T-cell (primary cell): ENCODE measurements at regions not wholly inside any gene's neighbourhood (a gene's known extent, or its start where the extent isn't known, plus 50 kb on each side); places are given as distances from the start of the nearest gene placed in this dataset.

ENCODE experiments used
- ATAC-seq, 4 experiments: fragments of 200-7000 bp in 3 of 4; fragments of 150-1000 bp in 1 of 4; cut with Tn5 transposase; replicated peaks in 1 of 4; 1 replicate in 3 of 4; 2 replicates in 1 of 4; pipeline ENCODE4 v1.10.0; 2021; ENCODE audit warnings: moderate library complexity in 3 of 4, mild to moderate bottlenecking in 2 of 4, moderate number of reproducible peaks in 1 of 4
- CTCF ChIA-PET, 2 donors: fragments of 300-600 bp; sonication (Branson Sonifier 250); formaldehyde crosslinking; loops; one replicate each; lab custom pipeline; 2022; ENCODE audit warnings: antibody characterized with exemption in 2 of 2; lab: Charles Lee
- POLR2A ChIA-PET, 2 donors: fragments of 300-600 bp; sonication (Branson Sonifier 250); formaldehyde crosslinking; loops; one replicate each; lab custom pipeline; 2022; ENCODE audit warnings: antibody characterized with exemption in 2 of 2; lab: Charles Lee
- DNase-seq, 35 experiments: peaks; one replicate each; pipeline versions ENCODE4 v3.0.0 to v3.0.0-alpha.2; 2013 to 2023
- H3K27ac ChIP-seq: one replicate; pipeline ENCODE4 v1.5.1; 2013; ENCODE audit warnings: low read length
- H3K27me3 ChIP-seq, 2 experiments: replicated peaks in 1 of 2; 1 replicate in 1 of 2; 2 replicates in 1 of 2; pipeline versions ENCODE4 v1.6.1 to v1.7.0; 2013; ENCODE audit warnings: low read length in 1 of 2, mixed read lengths in 1 of 2; ENCODE audit not compliant: control insufficient read depth in 2 of 2, insufficient read depth in 2 of 2; ENCODE audit errors: extremely low read depth in 1 of 2
- H3K36me3 ChIP-seq, 2 donors: 1 replicate in 1 of 2; 2 replicates in 1 of 2; pipeline versions ENCODE4 v1.6.1 to v1.7.0; 2013; ENCODE audit warnings: low read length in 1 of 2; ENCODE audit not compliant: control insufficient read depth in 2 of 2, insufficient read depth in 1 of 2; ENCODE audit errors: extremely low read depth in 1 of 2
- H3K4me1 ChIP-seq, 2 experiments: 1 replicate in 1 of 2; 2 replicates in 1 of 2; pipeline versions ENCODE4 v1.6.1 to v1.7.0; 2013; ENCODE audit warnings: low read length in 2 of 2, mixed read lengths in 1 of 2; ENCODE audit not compliant: insufficient read depth in 2 of 2, control insufficient read depth in 1 of 2; ENCODE audit errors: extremely low read depth in 1 of 2
- H3K4me3 ChIP-seq, 2 donors: 1 replicate in 1 of 2; 2 replicates in 1 of 2; pipeline versions ENCODE4 v1.5.1 to v1.7.0; 2013; ENCODE audit warnings: mild to moderate bottlenecking in 2 of 2, low read length in 1 of 2, moderate library complexity in 1 of 2; ENCODE audit not compliant: control insufficient read depth in 1 of 2; ENCODE audit errors: extremely low read depth in 1 of 2
- H3K9me3 ChIP-seq: 2 replicates; pipeline ENCODE4 v1.7.0; 2013
- H3K27ac Mint-ChIP-seq, 2 donors: one replicate each; pipeline ENCODE4 v1.8.0; 2020 to 2021; ENCODE audit warnings: mild to moderate bottlenecking in 2 of 2, mixed read lengths in 2 of 2
- H3K27me3 Mint-ChIP-seq, 2 donors: one replicate each; pipeline ENCODE4 v1.8.0; 2021 to 2022; ENCODE audit warnings: mixed read lengths in 2 of 2
- H3K36me3 Mint-ChIP-seq: one replicate; pipeline ENCODE4 v1.8.0; 2021; ENCODE audit warnings: mixed read lengths
- H3K4me1 Mint-ChIP-seq, 3 donors: one replicate each; pipeline ENCODE4 v1.8.0; 2020 to 2022; ENCODE audit warnings: mixed read lengths in 3 of 3, mild to moderate bottlenecking in 1 of 3
- H3K4me3 Mint-ChIP-seq, 3 donors: one replicate each; pipeline ENCODE4 v1.8.0; 2020 to 2022; ENCODE audit warnings: mild to moderate bottlenecking in 3 of 3, mixed read lengths in 3 of 3, moderate library complexity in 3 of 3
- H3K9me3 Mint-ChIP-seq, 3 donors: one replicate each; pipeline ENCODE4 v1.8.0; 2020 to 2022; ENCODE audit warnings: mixed read lengths in 3 of 3
- WGBS: methylation state at CpG from one replicate; pipeline ENCODE4 v1.1.5; 2013; ENCODE audit warnings: missing lambda C conversion rate; ENCODE audit not compliant: insufficient coverage; 5-methylcytosine and 5-hydroxymethylcytosine counted together

DNA sequence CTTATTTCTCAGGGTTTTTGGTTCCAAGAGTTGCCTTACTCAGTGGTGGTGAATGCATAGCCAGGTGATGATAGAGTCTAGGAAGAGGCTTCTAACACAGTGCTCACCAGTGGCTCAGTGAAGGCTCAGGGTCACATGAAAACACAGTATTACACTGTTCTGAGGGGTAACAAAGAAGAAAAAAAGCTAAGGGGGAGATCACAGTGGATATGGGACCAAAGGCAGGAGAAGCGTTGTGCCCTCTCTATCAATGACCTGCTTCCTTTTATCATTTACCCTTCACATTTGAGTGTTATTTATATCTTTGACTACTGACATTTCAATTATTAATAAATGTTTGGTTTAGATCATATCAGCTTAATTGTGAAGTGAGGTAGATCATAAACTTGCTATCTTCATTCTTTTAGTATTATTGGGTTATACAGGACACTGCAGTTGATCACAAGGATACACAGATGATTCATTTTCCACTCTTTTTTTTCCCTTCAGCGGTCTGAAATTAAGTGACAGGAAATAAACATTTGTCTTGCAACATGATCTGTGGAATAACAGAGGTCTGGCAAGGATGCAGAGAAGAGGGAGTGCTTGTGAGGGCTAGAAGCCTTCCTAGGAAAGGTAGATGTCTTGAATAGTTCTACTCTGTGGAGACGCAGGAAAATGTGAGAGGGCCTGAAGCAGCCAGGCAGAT lies 171.7 kb downstream of the C3orf38 start:
- no peak for DNase-seq
- no peaks in the 10 kb centered on the region for H3K9me3 ChIP-seq
- Mint-ChIP-seq H3K9me3 (peaks cover 0 to 10% (median 1%) of the 10 kb centered on the region in 3 donors), H3K4me3 (no peak overlapping the region), H3K27ac (no peak overlapping the region), H3K36me3 (no peaks in the 10 kb centered on the region), H3K4me1 (no peaks in the 10 kb centered on the region), H3K27me3 (no peaks in the 10 kb centered on the region)
- H3K36me3 ChIP-seq = no peaks in the 10 kb centered on the region
- ATAC-seq = no peak
- H3K27me3 ChIP-seq = no peaks in the 10 kb centered on the region
- ChIA-PET POLR2A (no interaction called here), CTCF (no interaction called here)
- no peak overlapping the region for H3K27ac ChIP-seq
- no peaks in the 10 kb centered on the region for H3K4me1 ChIP-seq
- WGBS = 88% methylated on average over 1 of the region's 3 CpGs
- no peak overlapping the region for H3K4me3 ChIP-seq

DNA sequence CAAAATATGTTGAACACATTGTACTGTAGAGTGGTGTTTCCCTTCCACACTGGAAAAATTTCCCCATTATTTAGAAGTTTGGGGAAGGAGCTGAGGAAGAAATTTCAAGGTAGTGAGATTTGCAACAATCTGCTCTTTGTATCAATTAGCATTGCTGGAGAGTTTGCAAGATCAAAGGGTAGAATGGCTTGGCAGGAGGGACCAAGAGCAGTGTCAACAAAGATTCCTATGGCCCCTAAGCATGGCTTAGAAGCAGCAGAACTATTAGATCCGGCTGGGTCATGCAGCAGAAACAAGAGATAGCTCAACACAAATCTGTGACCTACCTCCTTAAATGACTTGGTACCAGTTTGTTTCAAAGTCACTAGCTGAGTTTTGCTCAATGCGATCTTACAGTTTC lies 175.0 kb downstream of the C3orf38 start:
- 17% methylated on average over 1 of the region's 2 CpGs for WGBS
- no peak overlapping the region for H3K27ac ChIP-seq
- CTCF ChIA-PET = no interaction called here
- no peak overlapping the region for H3K4me3 ChIP-seq
- no peak overlapping the region for H3K4me3 Mint-ChIP-seq
- ATAC-seq (no peak), DNase-seq (no peak)
- H3K27ac Mint-ChIP-seq = no peak overlapping the region
- H3K9me3 Mint-ChIP-seq = peaks cover 0 to 6% (median 0%) of the 10 kb centered on the region in 3 donors
- H3K4me1 ChIP-seq = no peaks in the 10 kb centered on the region
- H3K36me3 Mint-ChIP-seq = no peaks in the 10 kb centered on the region
- H3K36me3 ChIP-seq = no peaks in the 10 kb centered on the region
- H3K27me3 ChIP-seq = no peaks in the 10 kb centered on the region
- H3K27me3 Mint-ChIP-seq = no peaks in the 10 kb centered on the region
- POLR2A ChIA-PET = interaction anchor here in 1 of 2 donors (0.6 kb wide), 1 partner anchor 16 kb away, joined by 3 read pairs; no protein-coding TSS in a partner anchor
- no peaks in the 10 kb centered on the region for H3K9me3 ChIP-seq
- no peaks in the 10 kb centered on the region for H3K4me1 Mint-ChIP-seq

DNA sequence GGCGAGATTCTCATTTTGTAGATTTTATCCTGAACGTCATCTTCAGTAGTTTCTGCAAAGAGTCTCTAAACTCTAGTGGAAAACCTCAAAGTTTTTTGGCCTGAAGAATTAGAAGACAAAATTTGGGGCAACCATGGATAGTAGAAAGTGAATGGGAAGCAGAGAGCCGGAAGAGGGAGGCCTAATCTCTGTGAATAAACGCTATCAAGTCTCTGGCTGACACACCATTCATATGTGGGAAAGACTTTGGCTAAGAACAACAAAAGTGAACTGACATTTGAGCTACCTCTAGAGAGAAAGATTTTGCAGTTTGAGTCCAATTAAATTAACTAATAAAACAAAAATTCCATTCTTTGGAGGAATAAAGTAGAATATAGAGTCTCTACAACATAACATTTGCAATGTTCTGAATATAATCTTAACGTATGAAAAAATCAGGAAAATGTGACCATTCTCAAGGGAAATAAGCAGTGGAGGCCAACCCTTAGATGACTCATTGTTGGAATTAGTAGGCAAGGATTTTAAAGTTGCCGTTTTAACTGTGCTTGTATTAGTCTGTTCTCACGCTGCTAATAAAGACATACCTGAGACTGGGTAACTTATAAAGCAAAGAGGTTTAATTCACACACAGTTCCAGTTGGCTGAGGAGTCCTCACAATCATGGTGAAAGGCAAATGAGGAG lies 184.6 kb downstream of the C3orf38 start:
- no peaks in the 10 kb centered on the region for H3K4me1 ChIP-seq
- H3K27me3 ChIP-seq = no peaks in the 10 kb centered on the region
- no peak overlapping the region for H3K4me3 ChIP-seq
- WGBS = 95% methylated on average over 2 of the region's 7 CpGs
- H3K27ac Mint-ChIP-seq = no peak overlapping the region
- no peak for ATAC-seq
- H3K4me1 Mint-ChIP-seq = no peaks in the 10 kb centered on the region
- H3K9me3 ChIP-seq = no peaks in the 10 kb centered on the region
- DNase-seq = no peak
- no peaks in the 10 kb centered on the region for H3K27me3 Mint-ChIP-seq
- H3K36me3 Mint-ChIP-seq = no peaks in the 10 kb centered on the region
- POLR2A ChIA-PET = no interaction called here
- no peak overlapping the region for H3K4me3 Mint-ChIP-seq
- H3K27ac ChIP-seq = no peak overlapping the region
- H3K9me3 Mint-ChIP-seq = peaks cover 17 to 25% (median 17%) of the 10 kb centered on the region in 3 donors
- no peaks in the 10 kb centered on the region for H3K36me3 ChIP-seq
- CTCF ChIA-PET = no interaction called here

- no peak overlapping the region for H3K4me3 ChIP-seq
- H3K27ac Mint-ChIP-seq = no peak overlapping the region
- no peak for ATAC-seq
- ChIA-PET CTCF (no interaction called here), POLR2A (no interaction called here)
- no peaks in the 10 kb centered on the region for H3K4me1 ChIP-seq
- H3K36me3 Mint-ChIP-seq = no peaks in the 10 kb centered on the region
- peaks cover 17 to 25% (median 17%) of the 10 kb centered on the region in 3 donors for H3K9me3 Mint-ChIP-seq
- no CpG with 5 or more reads among the region's 1 CpG for WGBS
- H3K27me3 Mint-ChIP-seq = no peaks in the 10 kb centered on the region
- DNase-seq = no peak
- no peaks in the 10 kb centered on the region for H3K36me3 ChIP-seq
- no peak overlapping the region for H3K4me3 Mint-ChIP-seq
- no peaks in the 10 kb centered on the region for H3K4me1 Mint-ChIP-seq
- no peak overlapping the region for H3K27ac ChIP-seq
- H3K27me3 ChIP-seq = no peaks in the 10 kb centered on the region
- no peaks in the 10 kb centered on the region for H3K9me3 ChIP-seq
Observed at GRCh38 chr3:88336894-88337293, 187.1 kb downstream of the C3orf38 start.

DNA sequence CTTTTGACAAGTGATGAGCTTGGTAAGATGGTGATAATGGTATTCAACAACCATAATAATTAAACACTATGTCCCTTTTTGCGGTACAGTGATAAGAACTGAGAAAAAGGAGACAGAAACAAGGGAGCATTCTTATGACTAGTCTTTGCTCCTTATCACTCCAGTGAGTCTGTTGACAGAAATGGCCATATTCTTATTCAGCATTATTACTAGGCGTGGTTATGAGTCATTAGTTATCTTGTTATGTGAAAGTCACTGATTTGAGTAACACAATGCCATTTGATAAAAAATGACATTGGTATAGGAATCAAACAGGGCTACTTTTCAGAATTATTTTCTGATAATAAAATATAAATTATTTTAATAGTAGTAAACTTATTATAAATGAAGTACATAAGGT lies 193.5 kb downstream of the C3orf38 start:
- H3K4me3 ChIP-seq = no peak overlapping the region
- Mint-ChIP-seq H3K9me3 (no peaks in the 10 kb centered on the region), H3K36me3 (no peaks in the 10 kb centered on the region), H3K27me3 (no peaks in the 10 kb centered on the region), H3K4me3 (no peak overlapping the region), H3K27ac (no peak overlapping the region), H3K4me1 (no peaks in the 10 kb centered on the region)
- no peaks in the 10 kb centered on the region for H3K36me3 ChIP-seq
- no CpG with 5 or more reads among the region's 2 CpGs for WGBS
- H3K9me3 ChIP-seq = no peaks in the 10 kb centered on the region
- ATAC-seq = no peak
- CTCF ChIA-PET = no interaction called here
- POLR2A ChIA-PET = no interaction called here
- no peaks in the 10 kb centered on the region for H3K27me3 ChIP-seq
- no peak overlapping the region for H3K27ac ChIP-seq
- DNase-seq = no peak
- no peaks in the 10 kb centered on the region for H3K4me1 ChIP-seq

- DNase-seq = no peak
Observed at GRCh38 chr3:88346643-88347042, 196.9 kb downstream of the C3orf38 start.

More at GRCh38 chr3:88346643-88347042, 196.9 kb downstream of the C3orf38 start:
- no peaks in the 10 kb centered on the region for H3K36me3 ChIP-seq
- Mint-ChIP-seq H3K9me3 (peaks cover 0 to 5% (median 3%) of the 10 kb centered on the region in 3 donors), H3K36me3 (no peaks in the 10 kb centered on the region), H3K27ac (no peak overlapping the region), H3K4me3 (no peak overlapping the region), H3K27me3 (no peaks in the 10 kb centered on the region), H3K4me1 (no peaks in the 10 kb centered on the region)
- ChIA-PET POLR2A (no interaction called here), CTCF (no interaction called here)
- H3K9me3 ChIP-seq = no peaks in the 10 kb centered on the region
- WGBS = 88% methylated on average over 1 of the region's 2 CpGs
- no peaks in the 10 kb centered on the region for H3K27me3 ChIP-seq
- no peak for ATAC-seq
- H3K4me1 ChIP-seq = no peaks in the 10 kb centered on the region
- no peak overlapping the region for H3K4me3 ChIP-seq
- H3K27ac ChIP-seq = no peak overlapping the region
